CD14-positive monocyte (primary cell): ENCODE measurements at regions not wholly inside any gene's neighbourhood (a gene's known extent, or its start where the extent isn't known, plus 50 kb on each side); places are given as distances from the start of the nearest gene placed in this dataset.

Experiments
- DNase-seq, 3 donors: peaks; one replicate each; pipeline ENCODE4 v3.0.0-alpha.2; 2011 to 2022
- H2AFZ ChIP-seq: 2 replicates; pipeline ENCODE4 v1.6.0; 2012; ENCODE audit warnings: mild to moderate bottlenecking, low read depth, low read length, inconsistent platforms; ENCODE audit not compliant: insufficient read depth, poor library complexity, severe bottlenecking
- H3K27ac ChIP-seq, 2 donors: 1 replicate in 1 of 2; 2 replicates in 1 of 2; pipeline ENCODE4 v1.5.1; 2012 to 2013; ENCODE audit warnings: low read length in 2 of 2, control low read depth in 1 of 2, inconsistent platforms in 1 of 2, low read depth in 1 of 2, mild to moderate bottlenecking in 1 of 2
- H3K27me3 ChIP-seq, 2 donors: one replicate each; pipeline versions ENCODE4 v1.6.0 to v1.6.1; 2011 to 2013; ENCODE audit warnings: low read length in 2 of 2; ENCODE audit not compliant: control insufficient read depth in 2 of 2, insufficient read depth in 2 of 2
- H3K36me3 ChIP-seq, 2 donors: replicated peaks in 1 of 2; 1 replicate in 1 of 2; 2 replicates in 1 of 2; pipeline versions ENCODE4 v1.5.1 to v1.6.1; 2012 to 2013; ENCODE audit warnings: low read length in 2 of 2, control low read depth in 1 of 2, inconsistent platforms in 1 of 2, mild to moderate bottlenecking in 1 of 2; ENCODE audit not compliant: insufficient read depth in 2 of 2, control insufficient read depth in 1 of 2
- H3K4me1 ChIP-seq, 2 donors: 1 replicate in 1 of 2; 2 replicates in 1 of 2; pipeline versions ENCODE4 v1.5.1 to v1.6.1; 2012 to 2013; ENCODE audit warnings: low read length in 2 of 2, control low read depth in 1 of 2, inconsistent platforms in 1 of 2, mild to moderate bottlenecking in 1 of 2, moderate library complexity in 1 of 2; ENCODE audit not compliant: insufficient read depth in 2 of 2, control insufficient read depth in 1 of 2
- H3K4me2 ChIP-seq: replicated peaks from 2 replicates; pipeline ENCODE3; 2012; ENCODE audit warnings: low read length, moderate library complexity, mild to moderate bottlenecking; ENCODE audit not compliant: poor library complexity, severe bottlenecking; ENCODE audit errors: extremely low read depth
- H3K4me3 ChIP-seq, 3 experiments: fragments of 200-600 bp in 1 of 3; sonication (generic) in 1 of 3; replicated peaks in 1 of 3; 1 replicate in 2 of 3; 2 replicates in 1 of 3; pipeline ENCODE4 v1.5.1; 2011 to 2013; ENCODE audit warnings: low read length in 3 of 3, mild to moderate bottlenecking in 3 of 3, control low read depth in 2 of 3, low read depth in 2 of 3, inconsistent platforms in 1 of 3, moderate library complexity in 1 of 3
- H3K79me2 ChIP-seq: 2 replicates; pipeline ENCODE4 v1.6.0; 2012; ENCODE audit warnings: mild to moderate bottlenecking, control low read depth, inconsistent platforms, low read length, moderate library complexity; ENCODE audit not compliant: insufficient read depth
- H3K9ac ChIP-seq: 2 replicates; pipeline ENCODE4 v1.6.0; 2017; ENCODE audit warnings: low read length, mild to moderate bottlenecking; ENCODE audit not compliant: insufficient read depth, poor library complexity, severe bottlenecking
- H3K9me3 ChIP-seq, 2 donors: replicated peaks in 1 of 2; 1 replicate in 1 of 2; 2 replicates in 1 of 2; pipeline versions ENCODE4 v1.5.1 to v1.6.1; 2012 to 2013; ENCODE audit warnings: low read length in 2 of 2, control low read depth in 1 of 2; ENCODE audit not compliant: control insufficient read depth in 1 of 2, insufficient read depth in 1 of 2
- H4K20me1 ChIP-seq: 2 replicates; pipeline ENCODE4 v1.6.0; 2012; ENCODE audit warnings: mild to moderate bottlenecking, low read length, control low read depth, moderate library complexity; ENCODE audit not compliant: insufficient read depth
- H3K27ac Mint-ChIP-seq, 7 donors: one replicate each; pipeline ENCODE4 v1.8.0; 2020; ENCODE audit warnings: mild to moderate bottlenecking in 7 of 7, mixed read lengths in 7 of 7, moderate library complexity in 6 of 7, inconsistent platforms in 2 of 7
- H3K27me3 Mint-ChIP-seq, 3 donors: one replicate each; pipeline ENCODE4 v1.8.0; 2021 to 2022; ENCODE audit warnings: low read depth in 3 of 3, mild to moderate bottlenecking in 3 of 3, mixed read lengths in 3 of 3, moderate library complexity in 3 of 3, inconsistent platforms in 1 of 3
- H3K36me3 Mint-ChIP-seq, 2 donors: one replicate each; pipeline ENCODE4 v1.8.0; 2020; ENCODE audit warnings: mixed read lengths in 2 of 2, inconsistent platforms in 1 of 2, mild to moderate bottlenecking in 1 of 2
- H3K4me1 Mint-ChIP-seq: one replicate; pipeline ENCODE4 v1.8.0; 2020; ENCODE audit warnings: mild to moderate bottlenecking, mixed read lengths
- H3K4me3 Mint-ChIP-seq, 2 donors: one replicate each; pipeline ENCODE4 v1.8.0; 2020; ENCODE audit warnings: mild to moderate bottlenecking in 2 of 2, mixed read lengths in 2 of 2, moderate library complexity in 1 of 2
- H3K9me3 Mint-ChIP-seq, 7 donors: one replicate each; pipeline ENCODE4 v1.8.0; 2020 to 2022; ENCODE audit warnings: mixed read lengths in 7 of 7, mild to moderate bottlenecking in 6 of 7, moderate library complexity in 6 of 7, inconsistent platforms in 2 of 7
- CTCF ChIP-seq: fragments of 200-600 bp; IDR thresholded peaks from one replicate; pipeline ENCODE4 v1.8.0; 2022; ENCODE audit warnings: antibody characterized with exemption, mild to moderate bottlenecking
- WGBS: methylation state at CpG from one replicate; pipeline ENCODE4 v1.1.5; 2013; ENCODE audit warnings: missing lambda C conversion rate; ENCODE audit not compliant: insufficient coverage; 5-methylcytosine and 5-hydroxymethylcytosine counted together
- intact Hi-C, 2 donors: fragments of 100-400 bp; cut with micrococcal nuclease; formaldehyde crosslinking; loops; one replicate each; pipeline versions ENCODE4 v1.15.0 to v1.15.1; 2023

- WGBS, result 60% methylated on average over 1 of the region's 4 CpGs
- no peak for TF ChIP-seq CTCF
Measured at GRCh38 chr9:36504156-36504555, 68.5 kb upstream of the MELK start.

GRCh38 chr9:36503172-36504088, 69.3 kb upstream of the MELK start:
- 88% methylated on average over 4 of the region's 6 CpGs for WGBS
- H3K4me1 Mint-ChIP-seq, result peaks cover 5% of the 10 kb centered on the region
- no peaks in the 10 kb centered on the region for H3K9me3 ChIP-seq

More at GRCh38 chr9:36504156-36504555, 68.5 kb upstream of the MELK start:
- Histone ChIP-seq H3K36me3 (no peaks in the 10 kb centered on the region), H2AFZ (peak overlapping the region; percentile 7), H4K20me1 (no peaks in the 10 kb centered on the region), H3K79me2 (no peaks in the 10 kb centered on the region), H3K4me3 (no peak overlapping the region), H3K9ac (no peak overlapping the region), H3K27me3 (no peaks in the 10 kb centered on the region), H3K4me2 (no peak overlapping the region), H3K27ac (no peak overlapping the region), H3K4me1 (no peaks in the 10 kb centered on the region), H3K9me3 (no peaks in the 10 kb centered on the region)
- Mint-ChIP-seq H3K4me3 (no peak overlapping the region), H3K27ac (no peak overlapping the region), H3K36me3 (no peaks in the 10 kb centered on the region), H3K27me3 (peaks cover 0 to 5% (median 2%) of the 10 kb centered on the region in 3 donors), H3K9me3 (peaks cover 0 to 3% (median 0%) of the 10 kb centered on the region in 7 donors), H3K4me1 (peaks cover 5% of the 10 kb centered on the region)
- intact Hi-C loops, result no loop called here
- no peak for DNase-seq

More at GRCh38 chr9:36503172-36504088, 69.3 kb upstream of the MELK start:
- intact Hi-C loops, result no loop called here
- no peak overlapping the region for H3K27ac ChIP-seq
- no peaks in the 10 kb centered on the region for H3K36me3 ChIP-seq
- no peaks in the 10 kb centered on the region for H4K20me1 ChIP-seq
- no peak overlapping the region for H3K9ac ChIP-seq
- H3K79me2 ChIP-seq, result no peaks in the 10 kb centered on the region
- Mint-ChIP-seq H3K36me3 (no peaks in the 10 kb centered on the region), H3K27me3 (peaks cover 0 to 5% (median 0%) of the 10 kb centered on the region in 3 donors), H3K4me3 (no peak overlapping the region), H3K9me3 (peaks cover 0 to 3% (median 0%) of the 10 kb centered on the region in 7 donors), H3K27ac (no peak overlapping the region)
- H3K4me2 ChIP-seq, result no peak overlapping the region
- H3K4me3 ChIP-seq, result no peak overlapping the region
- no peak for TF ChIP-seq CTCF
- H3K27me3 ChIP-seq, result no peaks in the 10 kb centered on the region
- no peak for DNase-seq
- no peak overlapping the region for H2AFZ ChIP-seq
- H3K4me1 ChIP-seq, result no peaks in the 10 kb centered on the region
